H1 (cell line): ENCODE measurements at regions not wholly inside any gene's neighbourhood (a gene's known extent, or its start where the extent isn't known, plus 50 kb on each side); places are given as distances from the start of the nearest gene placed in this dataset.

ENCODE experiments used
- CTCF ChIA-PET: fragments of 300-600 bp; sonication (Branson Sonifier 250); formaldehyde crosslinking; loops from one replicate; lab custom pipeline; 2021; ENCODE audit not compliant: partially characterized antibody; lab: Charles Lee
- POLR2A ChIA-PET: fragments of 300-600 bp; sonication (Branson Sonifier 250); formaldehyde crosslinking; loops from one replicate; lab custom pipeline; 2021; ENCODE audit warnings: inconsistent platforms; ENCODE audit not compliant: partially characterized antibody; lab: Charles Lee
- DNase-seq, 2 experiments: peaks; one replicate each; pipeline versions ENCODE4 v3.0.0 to v3.0.0-alpha.2; 2010 to 2022; ENCODE audit warnings: low spot score in 2 of 2, low read depth in 1 of 2, mixed read lengths in 1 of 2
- FAIRE-seq: peaks from 2 replicates; lab custom pipeline; 2011; peaks lifted over from hg19 to GRCh38; lab: Jason Lieb, UNC
- H2AFZ ChIP-seq: 2 replicates; pipeline ENCODE4 v1.8.1; 2012; ENCODE audit warnings: low read length, inconsistent platforms
- H2AK5ac ChIP-seq: 2 replicates; pipeline ENCODE4 v1.6.1; 2013; ENCODE audit warnings: low read depth, low read length
- H2BK120ac ChIP-seq: replicated peaks from 2 replicates; pipeline ENCODE3; 2013; ENCODE audit warnings: low read depth, low read length, inconsistent platforms
- H2BK12ac ChIP-seq: 2 replicates; pipeline ENCODE4 v1.6.1; 2013; ENCODE audit warnings: low read depth, low read length
- H2BK15ac ChIP-seq: 2 replicates; pipeline ENCODE4 v1.6.1; 2013; ENCODE audit warnings: low read length
- H2BK20ac ChIP-seq: 2 replicates; pipeline ENCODE4 v1.6.1; 2013; ENCODE audit warnings: low read length
- H2BK5ac ChIP-seq: 2 replicates; pipeline ENCODE4 v1.6.1; 2013; ENCODE audit warnings: low read depth, low read length
- H3K14ac ChIP-seq: 2 replicates; pipeline ENCODE4 v1.6.1; 2013; ENCODE audit warnings: inconsistent platforms; ENCODE audit not compliant: insufficient read length
- H3K18ac ChIP-seq: 2 replicates; pipeline ENCODE4 v1.6.1; 2013; ENCODE audit warnings: low read length; ENCODE audit errors: extremely low read depth
- H3K23ac ChIP-seq: 2 replicates; pipeline ENCODE4 v1.6.1; 2013; ENCODE audit warnings: inconsistent platforms; ENCODE audit not compliant: insufficient read length
- H3K23me2 ChIP-seq: 2 replicates; pipeline ENCODE4 v1.6.1; 2013; ENCODE audit warnings: low read depth, low read length
- H3K27ac ChIP-seq: 2 replicates; pipeline ENCODE4 v1.6.1; 2011; ENCODE audit warnings: low read depth, low read length, inconsistent platforms
- H3K27me3 ChIP-seq, 4 experiments: replicated peaks in 1 of 4; 1 replicate in 1 of 4; 2 replicates in 3 of 4; pipeline versions ENCODE4 v1.6.1 to v1.8.1; 2011 to 2013; ENCODE audit warnings: low read length in 3 of 4, mild to moderate bottlenecking in 3 of 4, inconsistent platforms in 2 of 4, mixed read lengths in 2 of 4, moderate library complexity in 1 of 4; ENCODE audit not compliant: control insufficient read depth in 3 of 4, insufficient read depth in 3 of 4; ENCODE audit errors: extremely low read depth in 1 of 4
- H3K36me3 ChIP-seq, 4 experiments: 2 replicates each; pipeline versions ENCODE4 v1.6.1 to v1.8.1; 2011 to 2013; ENCODE audit warnings: mild to moderate bottlenecking in 4 of 4, low read length in 3 of 4, moderate library complexity in 2 of 4, control low read depth in 1 of 4, inconsistent platforms in 1 of 4; ENCODE audit not compliant: insufficient read depth in 4 of 4, control insufficient read depth in 2 of 4
- H3K4ac ChIP-seq: replicated peaks from 2 replicates; pipeline ENCODE3; 2013; ENCODE audit warnings: low read length, low read depth, mixed read lengths, inconsistent platforms; ENCODE audit not compliant: insufficient read length
- H3K4me1 ChIP-seq, 4 experiments: replicated peaks in 1 of 4; 1 replicate in 1 of 4; 2 replicates in 3 of 4; pipeline versions ENCODE4 v1.6.1 to v1.8.1; 2011 to 2013; ENCODE audit warnings: low read length in 3 of 4, inconsistent platforms in 2 of 4, mixed read lengths in 1 of 4; ENCODE audit not compliant: insufficient read depth in 4 of 4, control insufficient read depth in 3 of 4
- H3K4me2 ChIP-seq, 2 experiments: 2 replicates each; pipeline versions ENCODE4 v1.6.1 to v1.8.1; 2011 to 2013; ENCODE audit warnings: low read depth in 2 of 2, low read length in 2 of 2, control low read depth in 1 of 2, inconsistent platforms in 1 of 2, mild to moderate bottlenecking in 1 of 2; ENCODE audit not compliant: insufficient read depth in 1 of 2
- H3K4me3 ChIP-seq, 4 experiments: fragments of 200-600, 300-600 bp in 1 of 4; sonication (generic), shearing (Covaris generic), sonication (Bioruptor Twin) in 1 of 4; 2 replicates each; pipeline versions ENCODE4 v1.5.1 to v1.8.1; 2011 to 2016; ENCODE audit warnings: low read length in 4 of 4, low read depth in 3 of 4, control low read depth in 2 of 4, inconsistent platforms in 2 of 4, mild to moderate bottlenecking in 2 of 4, mixed read lengths in 1 of 4, moderate library complexity in 1 of 4; ENCODE audit not compliant: insufficient read depth in 2 of 4; ENCODE audit errors: extremely low read depth in 1 of 4
- H3K56ac ChIP-seq: replicated peaks from 2 replicates; pipeline ENCODE3; 2013; ENCODE audit warnings: low read depth, mild to moderate bottlenecking, mixed read lengths, low read length, inconsistent platforms; ENCODE audit not compliant: insufficient read length
- H3K79me1 ChIP-seq: 2 replicates; pipeline ENCODE4 v1.6.1; 2013; ENCODE audit warnings: low read depth, low read length, control low read depth
- H3K79me2 ChIP-seq, 2 experiments: 2 replicates each; pipeline versions ENCODE4 v1.6.1 to v1.8.1; 2012 to 2013; ENCODE audit warnings: low read length in 2 of 2, mild to moderate bottlenecking in 2 of 2, inconsistent platforms in 1 of 2; ENCODE audit not compliant: insufficient read depth in 2 of 2, control insufficient read depth in 1 of 2
- H3K9ac ChIP-seq, 4 experiments: replicated peaks in 1 of 4; 1 replicate in 1 of 4; 2 replicates in 3 of 4; pipeline versions ENCODE4 v1.6.1 to v1.8.1; 2011 to 2013; ENCODE audit warnings: low read depth in 3 of 4, low read length in 3 of 4, control low read depth in 2 of 4, mild to moderate bottlenecking in 2 of 4, moderate library complexity in 2 of 4, inconsistent platforms in 1 of 4; ENCODE audit errors: extremely low read depth in 1 of 4
- H3K9me3 ChIP-seq, 2 experiments: 2 replicates each; pipeline versions ENCODE4 v1.6.1 to v1.8.1; 2012 to 2013; ENCODE audit warnings: mild to moderate bottlenecking in 2 of 2, moderate library complexity in 2 of 2, control low read depth in 1 of 2, inconsistent platforms in 1 of 2, low read depth in 1 of 2, low read length in 1 of 2, mixed read lengths in 1 of 2; ENCODE audit not compliant: insufficient read depth in 2 of 2
- H4K20me1 ChIP-seq, 2 experiments: replicated peaks in 1 of 2; 2 replicates each; pipeline versions ENCODE3 to v1.8.1; 2011 to 2013; ENCODE audit warnings: inconsistent platforms in 2 of 2, low read length in 2 of 2, mild to moderate bottlenecking in 1 of 2; ENCODE audit not compliant: insufficient read depth in 2 of 2, control insufficient read depth in 1 of 2
- H4K5ac ChIP-seq: 2 replicates; pipeline ENCODE4 v1.6.1; 2013; ENCODE audit warnings: low read length, low read depth, mixed read lengths, inconsistent platforms; ENCODE audit not compliant: insufficient read length
- H4K8ac ChIP-seq: 2 replicates; pipeline ENCODE4 v1.8.0; 2013; ENCODE audit warnings: mild to moderate bottlenecking, moderate library complexity, low read length, inconsistent platforms; ENCODE audit not compliant: insufficient read depth; ENCODE audit errors: extremely low read depth
- H4K91ac ChIP-seq: replicated peaks from 2 replicates; pipeline ENCODE3; 2013; ENCODE audit warnings: low read length, mixed read lengths, inconsistent platforms; ENCODE audit not compliant: insufficient read length
- YY1 ChIP-seq: IDR thresholded peaks from 2 replicates; pipeline ENCODE4 v1.6.1; 2011; ENCODE audit warnings: low read depth, mild to moderate bottlenecking, low read length
- WGBS, 2 experiments: shearing (Covaris generic) in 1 of 2; methylation state at CpG; one replicate each; pipeline versions ENCODE4 v1.1.6 to v1.1.7; 2013 to 2015; ENCODE audit warnings: low lambda C conversion rate in 2 of 2, mixed read lengths in 2 of 2, inconsistent platforms in 1 of 2, low coverage in 1 of 2, missing lambda C conversion rate in 1 of 2; ENCODE audit not compliant: insufficient replicate concordance in 2 of 2, insufficient coverage in 1 of 2, insufficient read length in 1 of 2; ENCODE audit errors: extremely low coverage in 1 of 2, missing lambda C conversion rate in 1 of 2; 5-methylcytosine and 5-hydroxymethylcytosine counted together
- TF ChIP-seq, protein P1 (sequence below): IDR thresholded peaks from 2 replicates; pipeline ENCODE4 v1.6.1; 2011; ENCODE audit warnings: low read depth, mild to moderate bottlenecking, low read length; ENCODE audit not compliant: insufficient read depth

- 91% methylated on average over 5 of the region's 5 CpGs; no CpG with 5 or more reads in 1 of the 2 experiments for WGBS, 2 experiments
- CTCF ChIA-PET = no interaction called here
- no peak overlapping the region for H4K91ac ChIP-seq
These were observed 254.6 kb downstream of the MEIS1 start for GRCh38 chr2:66689456-66690051.

More at GRCh38 chr2:66689456-66690051, 254.6 kb downstream of the MEIS1 start:
- DNase-seq (no peak), FAIRE-seq (no peak)
- H4K20me1 ChIP-seq = no peaks in the 10 kb centered on the region
- H3K79me2 ChIP-seq = no peaks in the 10 kb centered on the region
- no peaks in the 10 kb centered on the region for H3K27me3 ChIP-seq
- no peak overlapping the region for H2BK12ac ChIP-seq
- no peak overlapping the region for H3K14ac ChIP-seq
- H4K8ac ChIP-seq = no peak overlapping the region
- no peak overlapping the region for H2AFZ ChIP-seq
- no peak overlapping the region for H3K18ac ChIP-seq
- no peak overlapping the region for H2BK15ac ChIP-seq
- H2BK120ac ChIP-seq = no peak overlapping the region
- H3K4me3 ChIP-seq = no peak overlapping the region
- no peak overlapping the region for H3K4ac ChIP-seq
- no peak overlapping the region for H2BK5ac ChIP-seq
- H2AK5ac ChIP-seq = no peak overlapping the region
- no peaks in the 10 kb centered on the region for H3K23me2 ChIP-seq
- no peaks in the 10 kb centered on the region for H3K79me1 ChIP-seq
- no peak overlapping the region for H4K5ac ChIP-seq
- no peak overlapping the region for H3K4me2 ChIP-seq
- no peak overlapping the region for H3K23ac ChIP-seq
- H3K27ac ChIP-seq = no peak overlapping the region
- peaks cover 0 to 33% (median 7%) of the 10 kb centered on the region in 4 experiments; a peak in 5 of 7 replicates for H3K4me1 ChIP-seq
- no peak for TF ChIP-seq YY1
- TF ChIP-seq, protein P1, sequence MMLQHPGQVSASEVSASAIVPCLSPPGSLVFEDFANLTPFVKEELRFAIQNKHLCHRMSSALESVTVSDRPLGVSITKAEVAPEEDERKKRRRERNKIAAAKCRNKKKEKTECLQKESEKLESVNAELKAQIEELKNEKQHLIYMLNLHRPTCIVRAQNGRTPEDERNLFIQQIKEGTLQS = no peak
- H3K9ac ChIP-seq = no peak overlapping the region
- no peaks in the 10 kb centered on the region for H3K9me3 ChIP-seq
- POLR2A ChIA-PET = no interaction called here
- H3K56ac ChIP-seq = no peak overlapping the region
- no peak overlapping the region for H2BK20ac ChIP-seq
- no peaks in the 10 kb centered on the region for H3K36me3 ChIP-seq
